OCI-LY7 (cell line): ENCODE measurements at regions not wholly inside any gene's neighbourhood (a gene's known extent, or its start where the extent isn't known, plus 50 kb on each side); places are given as distances from the start of the nearest gene placed in this dataset.

Experiments used
- CTCF ChIP-seq: fragments of 200-600 bp; sonication (generic); conservative IDR thresholded peaks from 2 replicates; pipeline ENCODE4 v1.5.1; 2014; ENCODE audit warnings: mild to moderate bottlenecking, antibody characterized with exemption, low read length, moderate library complexity, mixed read lengths
- EZH2phosphoT487 ChIP-seq: fragments of 200-600 bp; sonication (generic); IDR thresholded peaks from 2 replicates; pipeline ENCODE4 v1.6.1; 2018; ENCODE audit warnings: low read depth, borderline replicate concordance, mild to moderate bottlenecking, mixed run types, antibody characterized with exemption, low read length, moderate library complexity, mixed read lengths

GRCh38 chr1:18038051-18038450 lies 69.5 kb upstream of the IGSF21 start:
- TF ChIP-seq CTCF (no peak), EZH2phosphoT487 (no peak)
